ENCODE measurements at regions not wholly inside any gene's neighbourhood (a gene's known extent, or its start where the extent isn't known, plus 50 kb on each side); places are given as distances from the start of the nearest gene placed in this dataset.

GRCh38 chr3:170727754-170728153, 141.9 kb upstream of the SLC7A14 start:
- H2AFZ ChIP-seq (ENCODE audit: low read length), result no peak overlapping the region
- FAIRE-seq (no peak), DNase-seq (ENCODE audit: low read depth in 1 of 2, low spot score in 2 of 2) (no peak)
- no peak overlapping the region for H2BK12ac ChIP-seq (ENCODE audit: low read depth, low read length)
- H4K20me1 ChIP-seq (replicated peaks in 1 of 2; ENCODE audit: control insufficient read depth in 1 of 2, insufficient read depth in 2 of 2, low read length in 2 of 2), result no peaks in the 10 kb centered on the region
- no peak overlapping the region for H2BK5ac ChIP-seq (ENCODE audit: low read depth, low read length)
- H3K4me1 ChIP-seq (replicated peaks in 1 of 4; ENCODE audit: control insufficient read depth in 3 of 4, insufficient read depth in 4 of 4, low read length in 3 of 4), result no peaks in the 10 kb centered on the region
- H3K79me1 ChIP-seq (ENCODE audit: low read depth, low read length), result no peaks in the 10 kb centered on the region
- no peak overlapping the region for H4K8ac ChIP-seq (ENCODE audit: extremely low read depth, insufficient read depth, low read length)
- H3K18ac ChIP-seq (ENCODE audit: extremely low read depth, low read length), result no peak overlapping the region
- no peak overlapping the region for H3K4me2 ChIP-seq (ENCODE audit: insufficient read depth in 1 of 2, low read depth in 2 of 2, low read length in 2 of 2)
- H2BK20ac ChIP-seq (ENCODE audit: low read length), result no peak overlapping the region
- no peak overlapping the region for H2AK5ac ChIP-seq (ENCODE audit: low read depth, low read length)
- no peaks in the 10 kb centered on the region for H3K36me3 ChIP-seq (ENCODE audit: control insufficient read depth in 2 of 4, insufficient read depth in 4 of 4, low read length in 3 of 4)
- no peaks in the 10 kb centered on the region; the same call in 1 of the 2 replicates for H3K23me2 ChIP-seq (ENCODE audit: low read depth, low read length)
- WGBS, 2 experiments (ENCODE audit: extremely low coverage in 1 of 2, insufficient coverage in 1 of 2, insufficient read length in 1 of 2, insufficient replicate concordance in 2 of 2, low coverage in 1 of 2, low lambda C conversion rate in 2 of 2, missing lambda C conversion rate in 1 of 2), result 91% methylated on average over 3 of the region's 3 CpGs; no CpG with 5 or more reads in 1 of the 2 experiments
- no peak overlapping the region for H4K5ac ChIP-seq (ENCODE audit: insufficient read length, low read depth, low read length)
- no peak overlapping the region for H4K91ac ChIP-seq (replicated peaks; ENCODE audit: insufficient read length, low read length)
- H2BK15ac ChIP-seq (ENCODE audit: low read length), result no peak overlapping the region
- no peak overlapping the region for H3K4ac ChIP-seq (replicated peaks; ENCODE audit: insufficient read length, low read depth, low read length)
- ChIA-PET POLR2A (ENCODE audit: partially characterized antibody) (no interaction called here), CTCF (ENCODE audit: partially characterized antibody) (no interaction called here)
- H3K9ac ChIP-seq (replicated peaks in 1 of 4; ENCODE audit: extremely low read depth in 1 of 4, low read depth in 3 of 4, low read length in 3 of 4), result no peak overlapping the region
- no peak overlapping the region for H3K23ac ChIP-seq (ENCODE audit: insufficient read length)
- H3K56ac ChIP-seq (replicated peaks; ENCODE audit: insufficient read length, low read depth, low read length), result no peak overlapping the region
- no peak overlapping the region for H2BK120ac ChIP-seq (replicated peaks; ENCODE audit: low read depth, low read length)
- no peak overlapping the region for H3K27ac ChIP-seq (ENCODE audit: low read depth, low read length)
- no peaks in the 10 kb centered on the region for H3K9me3 ChIP-seq (ENCODE audit: insufficient read depth in 2 of 2, low read depth in 1 of 2, low read length in 1 of 2)
- H3K79me2 ChIP-seq (ENCODE audit: control insufficient read depth in 1 of 2, insufficient read depth in 2 of 2, low read length in 2 of 2), result no peaks in the 10 kb centered on the region
- no peak overlapping the region for H3K4me3 ChIP-seq (ENCODE audit: extremely low read depth in 1 of 4, insufficient read depth in 2 of 4, low read depth in 3 of 4, low read length in 4 of 4)
- H3K14ac ChIP-seq (ENCODE audit: insufficient read length), result no peak overlapping the region
- no peaks in the 10 kb centered on the region for H3K27me3 ChIP-seq (replicated peaks in 1 of 4; ENCODE audit: control insufficient read depth in 3 of 4, extremely low read depth in 1 of 4, insufficient read depth in 3 of 4, low read length in 3 of 4)
- TF ChIP-seq FOSL1 (IDR thresholded peaks at IDR 0.05; ENCODE audit: insufficient read depth, low read depth, low read length), result no peak
- no peak for TF ChIP-seq GABPA (IDR thresholded peaks at IDR 0.05; ENCODE audit: borderline replicate concordance, insufficient read depth, low read length)
- TF ChIP-seq RXRA (IDR thresholded peaks at IDR 0.05; ENCODE audit: insufficient read depth, low read depth, low read length), result no peak
- TF ChIP-seq SRF (IDR thresholded peaks at IDR 0.05; ENCODE audit: low read depth, low read length), result no peak
- no peak for TF ChIP-seq KDM1A (IDR thresholded peaks at IDR 0.05; ENCODE audit: borderline replicate concordance, low read length)
- no peak for TF ChIP-seq EP300 (IDR thresholded peaks at IDR 0.05; ENCODE audit: borderline replicate concordance in 1 of 2, low read depth in 2 of 2, low read length in 2 of 2)
- no peak for TF ChIP-seq RNF2 (IDR thresholded peaks at IDR 0.05; ENCODE audit: borderline replicate concordance, low read depth, low read length, missing control alignments, poor library complexity, severe bottlenecking)
- TF ChIP-seq PHF8 (conservative IDR thresholded peaks at IDR 0.05; ENCODE audit: low read depth, low read length), result no peak
- TF ChIP-seq MAFK (IDR thresholded peaks at IDR 0.05; ENCODE audit: low read depth, low read length), result no peak
- TF ChIP-seq GTF2F1 (IDR thresholded peaks at IDR 0.05; ENCODE audit: borderline replicate concordance, low read depth, low read length), result no peak
- no peak for TF ChIP-seq CHD1 (IDR thresholded peaks at IDR 0.05; ENCODE audit: low read depth, low read length)
